HPDE6-E6E7 (cell line): ENCODE measurements at regions not wholly inside any gene's neighbourhood (a gene's known extent, or its start where the extent isn't known, plus 50 kb on each side); places are given as distances from the start of the nearest gene placed in this dataset.
"Not testable (repeated sequence)": the region's sequence is repeated elsewhere in the genome, so short reads cannot be mapped to it uniquely, and the experiment has no call there.

Experiments
- DNase-seq: peaks from one replicate; pipeline ENCODE4 v3.0.0; 2011; ENCODE audit warnings: missing footprints; ENCODE audit errors: extremely low spot score

DNA sequence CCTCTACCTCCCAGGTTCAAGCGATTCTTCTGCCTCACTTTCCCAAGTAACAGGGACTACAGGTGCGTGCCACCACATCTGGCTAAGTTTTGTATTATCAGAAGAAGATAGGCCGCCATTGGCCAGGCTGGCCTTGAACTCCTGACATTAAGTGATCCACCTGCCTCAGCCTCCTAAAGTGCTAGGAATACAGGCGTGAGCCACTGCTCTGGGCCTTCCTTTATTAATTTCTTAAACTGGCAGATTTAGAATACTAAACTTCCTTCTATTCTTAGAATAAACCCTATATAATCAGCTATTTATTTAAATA, 86.6 kb downstream of the HFE start:
- no peak for DNase-seq

DNA sequence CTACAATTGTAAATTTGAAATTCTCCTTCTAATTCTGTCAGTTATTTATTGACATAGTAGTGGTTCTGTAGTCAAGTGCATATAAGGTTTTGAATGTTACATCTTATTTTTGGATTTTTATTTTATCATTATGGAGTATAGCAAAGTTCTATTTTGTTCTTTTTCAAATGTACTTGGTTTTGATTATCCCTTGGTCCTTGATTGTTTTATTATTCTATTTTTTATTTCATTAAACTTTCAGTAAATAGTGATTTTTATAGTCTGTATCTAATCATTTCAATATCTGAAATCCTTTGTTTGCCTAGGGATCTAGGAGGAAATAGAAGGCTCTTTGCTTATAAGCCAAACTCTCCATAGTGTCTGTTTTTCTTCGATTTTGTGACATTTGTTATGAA, 87.8 kb downstream of the HFE start:
- DNase-seq, result no peak

- DNase-seq, result no peak
Observed at GRCh38 chr6:26175428-26176181, 88.4 kb downstream of the HFE start.

DNA sequence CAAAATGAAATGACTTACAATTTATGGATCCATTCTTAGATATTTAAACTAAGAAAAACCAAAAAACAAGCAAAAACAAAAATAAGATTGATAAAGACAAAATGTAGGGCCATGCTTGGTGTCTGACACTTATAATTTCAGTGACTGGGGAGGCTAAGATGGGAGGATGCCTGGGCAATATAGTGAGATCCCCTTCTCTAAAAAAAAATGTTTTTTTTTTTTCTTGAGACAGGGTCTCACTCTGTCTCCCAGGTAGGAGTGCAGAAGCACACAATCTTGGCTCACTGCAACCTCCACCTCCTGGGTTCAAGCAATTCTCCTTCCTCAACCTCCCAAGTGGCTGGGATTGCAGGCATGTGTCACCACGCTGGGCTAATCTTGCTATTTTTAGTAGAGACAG, 92.4 kb downstream of the HFE start:
- no peak for DNase-seq

GRCh38 chr6:26180346-26180745, 93.1 kb downstream of the HFE start:
- DNase-seq, result no peak

GRCh38 chr6:26183237-26183580, 96.0 kb downstream of the HFE start:
- DNase-seq, result no peak

DNA sequence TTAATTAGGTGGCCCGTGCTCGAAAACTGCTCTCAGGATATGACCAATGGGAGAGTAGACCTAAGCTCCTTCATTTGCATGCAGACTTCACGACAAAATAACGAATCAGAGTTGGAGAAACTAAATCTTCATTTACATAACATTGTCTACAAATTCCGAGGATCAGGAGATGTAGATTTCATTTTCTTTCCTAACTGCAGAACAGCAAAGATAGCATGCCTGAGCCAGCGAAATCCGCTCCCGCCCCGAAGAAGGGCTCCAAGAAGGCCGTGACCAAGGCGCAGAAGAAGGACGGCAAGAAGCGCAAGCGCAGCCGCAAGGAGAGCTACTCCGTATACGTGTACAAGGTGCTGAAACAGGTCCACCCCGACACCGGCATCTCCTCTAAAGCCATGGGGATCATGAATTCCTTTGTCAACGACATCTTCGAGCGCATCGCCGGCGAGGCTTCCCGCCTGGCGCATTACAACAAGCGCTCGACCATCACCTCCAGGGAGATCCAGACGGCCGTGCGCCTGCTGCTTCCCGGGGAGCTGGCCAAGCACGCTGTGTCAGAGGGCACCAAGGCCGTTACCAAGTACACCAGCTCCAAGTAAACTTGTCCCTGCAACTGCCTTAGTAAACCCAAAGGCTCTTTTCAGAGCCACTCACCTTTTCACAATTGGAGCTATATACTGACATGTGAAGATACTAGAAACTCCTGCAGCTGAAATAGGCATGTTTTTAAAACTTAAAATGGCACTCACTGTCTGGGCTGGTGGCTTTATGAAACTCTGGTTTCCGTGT, 96.5 kb downstream of the HFE start:
- DNase-seq, result no peak

DNA sequence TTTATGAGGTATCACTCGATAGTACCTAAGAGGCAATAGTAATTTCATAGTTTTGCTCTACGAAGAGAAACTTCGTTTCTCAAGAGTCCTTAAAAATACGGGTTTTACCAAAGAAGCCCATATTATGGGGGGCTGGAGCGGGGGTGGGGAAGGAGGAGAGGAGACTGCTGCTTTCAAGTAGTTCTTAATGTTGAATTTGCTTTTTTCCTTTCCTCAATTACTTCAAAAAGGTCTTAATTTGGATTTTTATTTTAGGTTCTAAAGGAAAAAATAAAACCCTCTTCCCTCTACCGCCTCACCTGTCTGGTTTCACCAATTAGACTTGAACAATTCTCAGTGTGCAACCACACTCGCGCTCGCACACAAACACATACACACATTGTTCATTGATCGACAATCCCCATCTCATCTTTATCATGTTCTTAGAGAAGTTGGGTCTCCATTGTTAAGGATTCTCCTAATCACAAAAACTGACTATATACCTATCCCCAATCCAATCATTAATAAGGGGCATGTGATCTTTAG, 97.2 kb downstream of the HFE start:
- no peak for DNase-seq

DNA sequence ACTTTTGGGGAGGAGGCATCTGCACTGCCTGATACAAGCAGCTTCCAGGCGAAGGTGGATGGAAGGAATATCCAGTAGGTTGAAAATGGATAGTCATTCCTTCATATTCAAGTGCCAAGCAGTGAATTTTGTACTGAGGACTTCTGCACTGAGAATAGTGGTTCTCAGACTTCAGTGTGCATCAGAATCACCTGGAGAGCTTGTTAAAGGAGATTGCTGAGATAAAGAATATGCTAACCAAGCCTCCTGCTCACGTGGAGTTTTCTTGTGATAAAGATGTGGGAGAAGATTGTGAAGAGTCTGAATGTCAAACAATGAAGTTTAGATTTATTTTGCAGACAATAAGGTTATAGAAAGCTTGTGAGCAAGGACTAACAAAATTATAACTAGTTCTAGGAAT, 97.8 kb downstream of the HFE start:
- no peak for DNase-seq

DNA sequence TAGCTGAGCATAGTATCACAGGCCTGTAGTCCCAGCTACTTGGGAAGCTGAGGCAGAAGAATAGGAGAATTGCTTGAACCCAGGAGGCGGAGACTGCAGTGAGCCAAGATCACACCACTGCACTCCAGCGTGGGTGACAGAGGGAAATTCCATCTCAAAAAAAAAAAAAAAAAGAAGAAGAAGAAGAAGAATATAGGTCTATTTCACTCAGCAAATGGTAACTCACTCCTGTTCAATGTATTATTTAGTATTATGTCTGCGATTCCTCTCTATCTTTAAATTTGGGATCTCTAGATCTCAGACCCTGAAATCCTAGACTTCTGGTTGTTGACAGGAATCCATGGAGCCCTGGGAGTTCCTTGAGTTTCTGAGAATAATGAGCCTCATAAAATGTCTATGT, 98.6 kb downstream of the HFE start:
- DNase-seq, result no peak

GRCh38 chr6:26186652-26187051, 99.4 kb downstream of the HFE start:
- no peak for DNase-seq

DNA sequence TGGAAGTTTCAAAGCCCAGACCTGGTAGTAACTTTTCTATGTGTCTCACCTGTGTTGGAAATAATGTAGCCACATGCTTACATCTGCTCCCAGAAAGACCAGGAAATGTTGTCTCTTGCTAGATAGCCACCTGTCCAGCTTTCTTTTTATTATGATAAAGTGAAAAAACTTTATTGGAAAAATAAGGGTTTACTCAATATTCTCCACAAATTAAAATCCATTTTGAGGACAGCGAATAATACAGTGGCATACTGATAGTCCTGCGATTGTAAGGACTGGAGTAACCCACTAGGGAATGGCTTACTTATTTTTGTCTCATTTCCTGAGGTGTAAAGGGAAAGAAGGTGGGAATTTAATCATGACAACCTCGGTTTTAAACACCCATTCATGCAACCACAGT, 100.1 kb downstream of the HFE start:
- no peak for DNase-seq

- no peak for DNase-seq
Observed at GRCh38 chr6:26187981-26188635, 100.9 kb downstream of the HFE start.

- not testable (repeated sequence) for DNase-seq
Observed at GRCh38 chr6:26191512-26191911, 104.3 kb downstream of the HFE start.

- no peak for DNase-seq
Observed at GRCh38 chr6:26193467-26194328, 106.5 kb downstream of the HFE start.

GRCh38 chr6:26194329-26194701, 107.1 kb downstream of the HFE start:
- no peak for DNase-seq

GRCh38 chr6:26194816-26195375, 107.7 kb downstream of the HFE start:
- no peak for DNase-seq

DNA sequence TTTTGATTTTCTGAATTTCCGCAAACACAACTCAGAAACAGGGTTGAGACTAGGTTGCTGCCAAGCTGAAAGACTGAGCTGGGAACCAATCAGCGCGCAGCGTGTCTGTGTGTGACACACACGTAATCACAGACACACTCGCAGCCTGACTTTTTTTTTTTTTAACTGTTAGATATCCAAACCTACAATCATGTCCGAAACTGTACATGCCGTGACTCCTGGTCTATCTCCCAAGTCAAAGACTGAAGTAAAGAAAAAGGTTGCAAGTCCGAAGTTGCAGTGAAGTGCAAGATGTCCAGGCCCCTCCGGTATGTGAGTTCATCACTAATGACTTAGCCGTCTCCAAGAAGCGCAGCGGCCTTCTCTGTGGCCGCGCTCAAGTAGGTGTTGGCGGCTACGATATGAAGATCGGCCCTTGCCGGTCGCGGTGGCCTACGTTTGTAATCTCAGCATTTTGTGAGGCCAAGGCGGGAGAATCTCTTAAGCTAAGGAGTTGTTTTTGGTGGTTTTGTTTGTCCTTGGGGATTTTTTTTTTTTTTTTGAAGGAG, 108.2 kb downstream of the HFE start:
- DNase-seq, result peak; percentile 71

- DNase-seq, result no peak
Observed at GRCh38 chr6:26195924-26196845, 109.0 kb downstream of the HFE start.
